ENCODE measurements at regions not wholly inside any gene's neighbourhood (a gene's known extent, or its start where the extent isn't known, plus 50 kb on each side); places are given as distances from the start of the nearest gene placed in this dataset.

DNA sequence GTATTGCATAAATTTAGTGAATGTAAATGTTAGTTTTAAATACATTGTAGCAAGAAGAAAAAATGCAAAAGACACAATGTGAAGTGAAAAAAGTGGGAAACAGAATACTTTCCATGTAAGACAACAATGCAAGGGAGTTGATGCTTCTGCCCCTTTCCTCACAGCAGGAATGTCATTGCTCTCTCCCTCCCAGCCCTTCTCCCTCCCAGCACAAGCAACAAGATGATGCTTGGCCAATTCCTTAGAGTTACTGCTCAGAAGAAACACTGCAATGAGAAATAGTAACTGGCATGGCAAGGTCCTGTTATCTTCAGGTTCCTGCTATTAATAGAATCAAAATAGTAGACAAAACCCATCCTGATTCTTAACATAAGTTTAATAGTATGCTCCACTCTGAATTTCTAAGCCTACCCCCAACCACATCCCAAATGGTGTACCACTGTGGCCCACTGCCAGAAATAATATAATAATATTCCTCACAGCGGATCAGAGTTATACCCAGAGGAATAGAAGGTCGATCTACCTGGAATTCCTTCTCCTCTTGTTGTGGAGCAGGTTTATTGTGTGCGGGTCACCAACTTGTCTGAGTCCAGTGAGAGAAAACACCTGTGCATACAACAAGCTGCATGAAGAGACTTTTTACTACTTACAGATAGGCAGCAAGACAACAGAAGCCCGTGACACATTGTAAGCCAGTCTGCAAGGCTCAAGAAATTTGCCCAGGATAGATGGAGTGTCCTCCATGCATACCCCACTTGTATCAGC, 69.8 kb upstream of the SLC7A11 start:
- DNase-seq (ENCODE audit: low read depth), result no peak

DNA sequence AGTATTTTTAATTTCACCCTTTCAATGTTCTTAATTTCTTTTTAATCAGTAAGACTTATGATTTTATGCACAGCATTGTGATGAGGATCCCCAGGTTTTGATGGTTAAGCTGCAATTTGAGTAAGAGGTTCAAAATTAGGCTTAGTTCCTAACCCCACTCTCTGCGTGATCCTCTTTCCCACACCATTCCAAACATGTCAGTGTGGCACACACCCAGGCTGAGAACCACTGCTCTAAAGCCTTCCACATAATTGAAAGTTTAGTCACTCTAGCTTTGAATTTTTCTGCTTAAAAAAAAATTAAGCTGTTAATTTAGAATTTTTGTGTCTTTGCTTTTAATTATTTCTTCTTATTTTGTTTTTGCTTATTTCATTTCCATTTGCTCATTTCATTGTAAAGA, 68.8 kb upstream of the SLC7A11 start:
- no peak for DNase-seq (ENCODE audit: low read depth)

DNA sequence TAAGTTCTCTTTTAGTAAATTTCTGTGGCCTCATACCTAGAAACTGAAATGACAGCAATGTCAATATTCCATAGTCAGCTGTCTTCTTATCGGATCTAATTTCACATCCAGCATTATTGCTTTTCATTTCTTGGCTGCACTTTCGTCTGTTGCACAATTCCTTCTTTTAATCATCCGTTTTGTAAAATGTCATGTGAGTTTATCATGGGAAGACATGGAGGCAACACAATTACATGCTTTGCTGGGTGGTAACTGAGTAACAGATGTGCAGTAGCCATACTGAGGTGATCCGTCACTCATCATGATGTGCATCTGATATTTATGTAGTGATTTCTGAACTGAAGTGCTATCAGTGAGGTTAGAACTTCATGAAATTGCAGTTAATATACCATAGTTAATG, 68.3 kb upstream of the SLC7A11 start:
- DNase-seq (ENCODE audit: low read depth), result no peak

DNA sequence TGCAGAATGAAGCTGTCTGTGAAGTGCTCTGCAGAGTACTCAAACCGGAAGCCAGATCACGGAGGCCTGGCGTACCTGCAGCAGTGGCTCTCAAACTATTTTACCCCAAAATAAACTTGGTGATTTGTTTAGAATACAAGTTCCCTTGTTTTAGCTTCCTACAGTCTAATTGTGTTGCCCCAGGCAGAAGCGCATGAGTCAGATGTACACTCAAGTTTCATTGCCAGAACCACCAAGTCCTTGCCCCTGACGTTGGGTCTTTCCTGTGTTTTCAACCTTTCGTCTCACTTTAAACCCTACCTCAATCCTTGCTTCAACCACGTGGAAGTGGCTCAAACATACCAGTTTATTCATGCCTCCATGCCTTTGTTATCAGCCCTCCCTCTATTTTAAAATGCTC, 66.2 kb upstream of the SLC7A11 start:
- no peak for DNase-seq (ENCODE audit: low read depth)

DNA sequence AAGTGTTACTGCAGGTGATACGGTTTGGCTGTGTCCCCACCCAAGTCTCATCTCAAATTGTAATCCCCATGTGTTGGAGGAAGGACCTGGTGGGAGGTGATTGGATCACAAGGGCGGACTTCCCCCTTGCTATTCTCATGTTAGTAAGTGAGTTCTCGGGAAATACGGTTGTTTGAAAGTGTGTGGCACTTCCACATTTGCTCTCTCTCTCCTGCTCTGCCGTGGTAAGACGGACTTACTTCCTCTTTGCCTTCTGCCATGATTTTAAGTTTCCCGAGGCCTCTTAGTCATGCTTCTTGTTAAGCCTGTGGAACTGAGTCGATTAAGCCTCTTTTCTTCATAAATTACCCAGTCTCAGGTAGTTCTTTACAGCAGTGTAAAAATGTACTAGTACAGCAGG, 65.2 kb upstream of the SLC7A11 start:
- DNase-seq (ENCODE audit: low read depth), result no peak

DNA sequence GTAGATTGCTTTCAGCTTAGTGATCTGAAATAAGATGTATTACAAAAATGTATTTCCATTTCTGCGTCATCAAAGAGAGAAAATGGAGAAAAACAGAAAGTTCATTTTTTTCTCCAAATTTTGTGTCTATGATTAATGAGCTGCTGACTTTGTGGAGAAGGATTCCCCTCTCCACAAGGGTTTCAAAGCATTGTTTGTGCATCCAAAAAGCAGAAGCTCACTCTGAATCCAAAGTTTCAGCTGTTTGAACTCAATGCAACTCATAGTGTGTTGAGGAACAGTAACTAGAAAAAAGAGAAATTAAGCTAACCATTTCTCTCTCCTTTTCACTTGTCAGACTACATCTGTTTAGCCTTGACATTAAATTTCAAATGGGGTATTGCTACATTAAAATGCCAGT, 62.9 kb upstream of the SLC7A11 start:
- DNase-seq (ENCODE audit: low read depth), result no peak

DNA sequence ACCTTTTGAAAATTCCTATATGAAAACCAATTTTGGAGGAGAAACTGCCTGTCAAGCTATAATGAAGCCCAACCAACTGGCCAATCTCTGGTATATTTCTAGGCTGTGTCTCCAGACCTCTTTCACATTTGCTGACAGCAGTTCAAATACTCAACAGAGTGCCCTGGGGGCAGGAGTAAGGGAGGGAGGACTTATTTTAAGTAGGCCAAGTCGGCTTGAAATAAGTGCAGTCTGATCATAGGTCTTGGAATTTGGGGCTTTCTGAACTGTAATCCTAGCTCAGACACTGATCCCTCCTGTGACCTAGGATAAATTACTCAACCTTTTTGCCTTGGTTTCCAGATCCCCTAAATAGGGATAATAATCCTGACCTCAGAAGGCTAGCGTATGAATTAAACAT, 59.4 kb upstream of the SLC7A11 start:
- no peak for DNase-seq (ENCODE audit: low read depth)

DNA sequence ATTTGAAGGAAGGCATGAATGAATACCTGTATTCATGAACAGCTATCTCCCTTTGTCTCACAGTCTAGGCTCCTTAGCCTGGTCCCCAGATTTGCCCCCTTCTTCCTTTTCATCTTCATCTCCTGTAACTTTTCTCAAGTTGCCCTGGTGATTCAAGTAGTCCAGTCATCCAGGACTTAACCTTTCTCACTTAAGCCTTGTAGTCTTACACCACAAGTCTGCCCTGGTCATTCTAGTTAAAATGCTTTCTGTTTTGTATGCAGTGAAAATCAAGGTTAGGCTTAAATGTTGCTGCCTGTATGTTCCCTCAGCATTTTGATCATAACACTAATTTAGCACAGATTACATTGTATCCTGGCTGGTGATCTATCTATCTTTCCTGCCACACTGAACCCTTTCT, 58.5 kb upstream of the SLC7A11 start:
- DNase-seq (ENCODE audit: low read depth), result no peak

DNA sequence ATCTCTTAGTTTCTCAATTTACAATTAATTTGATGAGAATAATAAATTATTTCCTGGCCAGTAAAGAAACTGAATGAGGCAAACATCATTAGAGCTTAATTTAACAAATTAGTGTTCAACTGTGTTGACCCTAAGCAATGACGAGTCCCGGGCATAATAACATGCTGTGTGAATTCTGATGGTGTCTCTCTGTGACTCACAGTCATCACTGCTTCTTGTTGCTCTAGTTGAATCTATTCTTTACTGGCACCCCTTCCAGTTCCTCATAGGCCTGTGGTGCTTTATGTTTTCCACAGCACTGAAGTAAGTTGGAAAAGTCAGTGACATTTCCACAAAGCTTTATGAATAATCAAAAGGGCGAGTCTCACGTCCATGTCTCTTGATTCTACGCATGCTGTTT, 57.7 kb upstream of the SLC7A11 start:
- DNase-seq (ENCODE audit: low read depth), result no peak

DNA sequence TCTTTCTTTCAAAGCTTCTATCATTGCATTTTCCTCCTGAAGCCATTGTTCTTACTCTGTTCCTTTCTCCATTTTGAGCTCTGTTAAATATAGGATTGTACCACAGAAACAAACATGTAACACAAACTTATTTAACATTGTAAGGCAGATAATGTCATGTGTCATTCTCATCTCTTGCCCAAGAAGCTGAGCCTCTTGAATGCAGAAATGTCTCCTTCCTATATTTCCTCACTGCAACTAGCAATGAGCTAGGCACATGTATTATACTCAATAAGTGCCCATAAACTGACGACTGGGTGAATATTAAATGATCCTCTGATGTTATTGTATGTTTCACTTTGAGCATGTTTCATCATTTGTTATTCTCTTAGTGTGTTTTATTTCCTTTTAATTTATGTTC, 56.7 kb upstream of the SLC7A11 start:
- DNase-seq (ENCODE audit: low read depth), result no peak

DNA sequence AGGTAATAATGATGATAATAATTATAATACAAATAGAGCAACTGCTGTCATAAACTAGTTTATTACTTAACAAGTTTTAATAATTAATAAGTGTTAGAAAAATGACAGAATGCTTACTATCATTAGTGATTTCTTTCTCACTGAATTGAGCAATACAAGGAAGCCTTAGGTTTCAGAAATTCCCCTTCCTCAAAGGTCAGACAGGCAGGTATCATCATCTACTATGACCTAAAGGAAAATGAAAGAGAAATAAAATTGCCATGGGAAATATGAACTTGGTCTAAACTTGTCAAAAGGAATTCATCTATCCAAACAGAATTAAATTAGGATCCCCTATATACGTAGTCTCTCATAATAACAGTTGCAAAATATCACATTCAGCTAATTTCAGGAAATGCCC, 56.3 kb upstream of the SLC7A11 start:
- DNase-seq (ENCODE audit: low read depth), result no peak

DNA sequence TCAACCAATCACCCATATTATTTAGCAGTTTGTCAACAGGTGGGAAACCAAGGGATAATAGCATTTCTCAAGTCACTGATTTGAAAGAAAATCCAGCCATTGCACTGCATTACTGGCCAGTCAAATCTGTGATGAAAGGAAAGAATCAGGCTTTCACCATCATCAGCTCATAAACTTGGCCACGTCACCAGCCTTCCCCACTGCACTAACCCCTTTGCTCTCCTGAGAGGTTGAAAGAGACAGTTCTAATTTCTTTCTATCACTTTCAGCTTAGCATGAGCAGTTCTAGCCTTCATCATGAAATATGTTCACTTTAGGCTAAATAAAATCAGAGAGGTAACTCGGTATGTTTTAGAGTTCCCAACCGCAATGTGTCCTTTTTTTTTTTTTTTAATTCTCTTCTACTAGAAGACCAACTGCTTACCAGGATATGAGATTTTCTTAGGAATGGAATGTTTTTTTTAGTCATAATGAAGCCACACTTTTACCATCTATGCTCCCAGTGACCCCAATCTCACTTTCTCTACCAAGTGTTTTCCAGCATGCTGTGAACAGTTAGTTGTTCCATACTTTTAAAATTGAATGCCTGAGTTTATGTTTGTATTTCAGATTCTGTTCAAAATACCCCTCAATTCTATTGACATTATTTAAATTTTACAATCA, 55.7 kb upstream of the SLC7A11 start:
- DNase-seq (ENCODE audit: low read depth), result no peak

DNA sequence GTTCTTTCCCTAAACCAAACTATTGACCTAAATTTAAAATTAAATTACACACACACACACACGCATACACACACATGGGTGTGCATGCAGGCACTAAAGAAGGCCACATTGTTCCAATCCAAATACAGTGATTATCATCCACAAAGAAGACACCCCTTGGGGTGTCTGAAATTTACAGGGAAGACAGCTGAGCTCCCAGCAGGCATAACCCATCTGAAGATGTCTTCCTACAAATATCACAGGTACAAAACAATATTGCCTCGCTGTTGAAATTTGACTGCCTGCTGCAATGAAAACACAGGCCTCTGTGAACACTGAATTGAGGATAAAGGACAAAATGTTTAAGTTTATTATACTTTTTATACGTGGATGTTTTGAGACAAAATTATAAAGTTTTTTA, 50.2 kb upstream of the SLC7A11 start:
- no peak for DNase-seq (ENCODE audit: low read depth)

All from activated T-helper 1 cell treated with Interleukin-2 at 50 U/mL for 16 hours (primary cell).